ENCODE measurements at regions not wholly inside any gene's neighbourhood (a gene's known extent, or its start where the extent isn't known, plus 50 kb on each side); places are given as distances from the start of the nearest gene placed in this dataset.

DNA sequence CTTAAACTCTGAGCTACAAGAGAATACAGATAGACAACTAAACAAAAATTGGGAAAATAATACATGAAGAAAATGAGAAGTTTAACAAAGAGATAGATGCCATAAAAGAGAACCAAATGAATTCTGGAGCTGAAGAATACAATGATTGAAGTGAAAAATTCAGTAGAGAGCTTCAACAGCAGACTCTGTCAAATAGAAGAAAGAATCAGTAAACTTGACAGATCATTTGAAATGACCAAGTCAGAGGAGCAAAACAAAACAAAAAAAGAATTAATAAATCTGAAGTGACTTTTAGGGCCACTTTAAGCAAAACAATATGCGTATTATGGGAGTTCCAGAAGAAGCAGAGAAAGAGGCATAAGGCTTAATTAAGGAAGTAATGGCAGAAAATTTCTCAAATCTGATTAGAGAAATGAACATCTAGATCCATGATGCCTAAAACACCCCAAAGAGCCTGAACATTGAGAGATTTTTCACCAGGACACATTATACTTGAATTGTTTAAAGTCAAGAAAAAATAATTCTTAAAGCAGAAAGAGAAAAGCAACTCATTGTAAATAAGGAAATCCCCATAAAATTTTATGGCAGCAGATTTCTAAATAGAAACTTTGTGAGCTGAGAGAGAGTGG, 61.0 kb upstream of the RNU6-8 start:
- H3K4me3 ChIP-seq (ENCODE audit: insufficient read depth, low read depth, low read length), result no peak overlapping the region
- H4K91ac ChIP-seq (ENCODE audit: insufficient read depth, low read depth, low read length), result no peak overlapping the region
- no peaks in the 10 kb centered on the region for H3K36me3 ChIP-seq (ENCODE audit: control insufficient read depth, insufficient read depth, low read length)
- no peaks in the 10 kb centered on the region for H3K4me1 ChIP-seq (ENCODE audit: control insufficient read depth, insufficient read depth, low read length)
- H3K9ac ChIP-seq (ENCODE audit: low read depth, low read length), result no peak overlapping the region
- CTCF ChIA-PET, result interaction anchor here (1.7 kb wide), 1 partner anchor 9 kb away, joined by 5 read pairs; no protein-coding TSS in a partner anchor
- H3K27me3 ChIP-seq (ENCODE audit: control insufficient read depth, insufficient read depth, low read length), result no peaks in the 10 kb centered on the region; the same call in 1 of the 2 replicates
- intact Hi-C loops (cut with micrococcal nuclease) (no loop called here), in situ Hi-C loops (cut with MboI; ENCODE audit: low sequenced_read_pairs) (no loop called here), dilution Hi-C loops (cut with HindIII; ENCODE audit: low sequenced_read_pairs, unreplicated experiment) (no loop called here)
- no peak overlapping the region for H4K5ac ChIP-seq (ENCODE audit: low read depth, low read length)
- peaks cover 7% of the 10 kb centered on the region; the same call in 1 of the 2 replicates for H3K9me3 ChIP-seq (ENCODE audit: control insufficient read depth, insufficient read depth, low read length)
- no TSS peak for BruUV-seq (replicated peaks)
- no peak overlapping the region for H2BK120ac ChIP-seq (ENCODE audit: low read depth, low read length)
- no CpG with 5 or more reads among the region's 1 CpG for WGBS, 2 experiments (ENCODE audit: extremely low coverage in 2 of 2, insufficient read length in 1 of 2)
- no peak overlapping the region for H2AFZ ChIP-seq (replicated peaks; ENCODE audit: low read length, poor library complexity)
- no peak overlapping the region for H4K8ac ChIP-seq (ENCODE audit: low read depth in 2 of 2, low read length in 2 of 2)
- no peak overlapping the region for H3K23ac ChIP-seq (ENCODE audit: low read depth, low read length)
- no peak overlapping the region for H2AK5ac ChIP-seq (ENCODE audit: low read depth, low read length)
- H3K56ac ChIP-seq (ENCODE audit: extremely low read depth, insufficient read depth, low read length), result no peak overlapping the region
- DNase-seq (no peak), ATAC-seq (ENCODE audit: low read depth) (no peak)
- POLR2A ChIA-PET (ENCODE audit: unreplicated experiment), result no interaction called here
- H4K20me1 ChIP-seq (ENCODE audit: insufficient read depth, low read length), result no peaks in the 10 kb centered on the region
- H3K18ac ChIP-seq (ENCODE audit: low read depth, low read length), result no peak overlapping the region
- no peaks in the 10 kb centered on the region for H3K9me1 ChIP-seq (ENCODE audit: insufficient read depth, low read length)
- no peak overlapping the region for H3K14ac ChIP-seq (replicated peaks; ENCODE audit: low read depth, low read length)
- H2BK5ac ChIP-seq (ENCODE audit: low read depth, low read length, poor library complexity, severe bottlenecking), result no peak overlapping the region
- no peak overlapping the region for H2BK15ac ChIP-seq (ENCODE audit: low read depth, low read length)
- no peak overlapping the region for H3K4ac ChIP-seq (ENCODE audit: low read depth, low read length)
- H2BK20ac ChIP-seq (ENCODE audit: low read depth, low read length), result no peak overlapping the region
- H3K27ac ChIP-seq (ENCODE audit: insufficient read depth, low read length), result no peak overlapping the region
- no peak overlapping the region for H3K4me2 ChIP-seq (ENCODE audit: low read depth, low read length)
- TF ChIP-seq RFX5 (IDR thresholded peaks at IDR 0.05; ENCODE audit: low read depth, low read length), result no peak
- no peak for TF ChIP-seq CEBPB (IDR thresholded peaks at IDR 0.05; ENCODE audit: low read depth, low read length)
- TF ChIP-seq BHLHE40 (IDR thresholded peaks at IDR 0.05; ENCODE audit: low read depth, low read length), result no peak
- TF ChIP-seq POLR2A (IDR thresholded peaks at IDR 0.05; ENCODE audit: low read depth, low read length), result no peak
- no peak for TF ChIP-seq NFE2L2 (IDR thresholded peaks at IDR 0.05; ENCODE audit: low read depth, low read length)
- no peak for TF ChIP-seq RCOR1 (IDR thresholded peaks at IDR 0.05; ENCODE audit: insufficient replicate concordance, low read length)
- no peak overlapping the region for H2AK9ac ChIP-seq (replicated peaks; ENCODE audit: low read depth, low read length, poor library complexity)
- H3K79me1 ChIP-seq (ENCODE audit: low read depth in 1 of 2, low read length in 2 of 2), result no peaks in the 10 kb centered on the region

Data from IMR-90 (cell line).